Psoas muscle (tissue), 7 donors: ENCODE measurements at regions not wholly inside any gene's neighbourhood (a gene's known extent, or its start where the extent isn't known, plus 50 kb on each side); places are given as distances from the start of the nearest gene placed in this dataset.

Experiments
- ATAC-seq, 4 donors: fragments of 200-7000 bp; cut with Tn5 transposase; one replicate each; pipeline ENCODE4 v1.9.1; 2020; ENCODE audit warnings: moderate library complexity in 3 of 4, mild to moderate bottlenecking in 2 of 4
- DNase-seq, 2 donors: peaks; one replicate each; pipeline ENCODE4 v3.0.0-alpha.2; 2020
- H3K27ac ChIP-seq: fragments of 200-600 bp; one replicate; pipeline ENCODE4 v1.8.0; 2022
- H3K27me3 ChIP-seq, 3 donors: fragments of 200-600 bp in 1 of 3; one replicate each; pipeline versions ENCODE4 v1.6.1 to v1.8.0; 2013 to 2022; ENCODE audit warnings: low read length in 2 of 3, mild to moderate bottlenecking in 2 of 3, moderate library complexity in 1 of 3; ENCODE audit not compliant: insufficient read depth in 3 of 3
- H3K36me3 ChIP-seq, 2 donors: fragments of 200-600 bp in 1 of 2; one replicate each; pipeline versions ENCODE4 v1.6.1 to v1.8.0; 2013 to 2022; ENCODE audit warnings: low read depth in 1 of 2, mild to moderate bottlenecking in 1 of 2, moderate library complexity in 1 of 2; ENCODE audit not compliant: insufficient read depth in 1 of 2
- H3K4me1 ChIP-seq: fragments of 200-600 bp; one replicate; pipeline ENCODE4 v1.8.0; 2022
- H3K4me3 ChIP-seq: fragments of 200-600 bp; one replicate; pipeline ENCODE4 v1.8.0; 2022; ENCODE audit warnings: mild to moderate bottlenecking
- H3K9me3 ChIP-seq: fragments of 200-600 bp; one replicate; pipeline ENCODE4 v1.8.0; 2022
- CTCF ChIP-seq: fragments of 200-600 bp; IDR thresholded peaks from one replicate; pipeline ENCODE4 v1.8.0; 2022; ENCODE audit warnings: antibody characterized with exemption
- WGBS, 3 donors: extraction: QIAGEN DNeasy Blood & Tissue Kit; methylation state at CpG; one replicate each; pipeline versions ENCODE4 v1.1.6 to v1.1.7; 2013; 5-methylcytosine and 5-hydroxymethylcytosine counted together
- intact Hi-C, 2 donors: fragments of 100-400 bp; cut with DNase I; formaldehyde crosslinking; loops; one replicate each; pipeline versions ENCODE4 v1.11.0 to v1.14.2; 2022
- donor health status: healthy with polysubstance abuse.
- donor health status: DM: no; HTN: no; CAD: no; lungs with moderate emphysema.
- donor health status: Bipolar disorder and iron deficiency.
- donor health status: healthy.
- donor health status: DM: yes; HTN: yes; CAD: no.
- donor health status: DM: no; HTN: no; CAD: no.
- donor health status: DM: yes; HTN: yes; CAD: no.

GRCh38 chr15:96390986-96391385, 60.5 kb downstream of the NR2F2 start:
- TF ChIP-seq CTCF, result no peak
- intact Hi-C loops, result no loop called here
- Histone ChIP-seq H3K4me1 (no peaks in the 10 kb centered on the region), H3K4me3 (no peak overlapping the region), H3K27me3 (peaks cover 0 to 9% (median 2%) of the 10 kb centered on the region in 3 donors), H3K27ac (no peak overlapping the region), H3K36me3 (no peaks in the 10 kb centered on the region), H3K9me3 (no peaks in the 10 kb centered on the region)
- no peak for ATAC-seq
- DNase-seq, result no peak
- 68 to 92% (median 89%) methylated on average over 2 of the region's 2 CpGs for WGBS, 3 donors

- no peak overlapping the region for H3K27ac ChIP-seq
- no peak for DNase-seq
- intact Hi-C loops, result no loop called here
- 57 to 68% (median 60%) methylated on average over 10 of the region's 10 CpGs for WGBS, 3 donors
- ATAC-seq, result no peak
- H3K4me3 ChIP-seq, result no peak overlapping the region
- H3K4me1 ChIP-seq, result no peaks in the 10 kb centered on the region
- no peak for TF ChIP-seq CTCF
- H3K27me3 ChIP-seq, result peaks cover 0 to 9% (median 2%) of the 10 kb centered on the region in 3 donors
- no peaks in the 10 kb centered on the region for H3K9me3 ChIP-seq
- no peaks in the 10 kb centered on the region for H3K36me3 ChIP-seq
These were observed 62.1 kb downstream of the NR2F2 start for GRCh38 chr15:96392380-96393208.

- no peaks in the 10 kb centered on the region for H3K4me1 ChIP-seq
- no peak for DNase-seq
- no peaks in the 10 kb centered on the region for H3K9me3 ChIP-seq
- intact Hi-C loops, result no loop called here
- H3K36me3 ChIP-seq, result no peaks in the 10 kb centered on the region
- peaks cover 0 to 9% (median 2%) of the 10 kb centered on the region in 3 donors for H3K27me3 ChIP-seq
- 78 to 86% (median 85%) methylated on average over 2 of the region's 2 CpGs for WGBS, 3 donors
- TF ChIP-seq CTCF, result no peak
- H3K27ac ChIP-seq, result no peak overlapping the region
- ATAC-seq, result no peak
- no peak overlapping the region for H3K4me3 ChIP-seq
These were observed 62.7 kb downstream of the NR2F2 start for GRCh38 chr15:96393209-96393513.

GRCh38 chr15:96395687-96396086, 65.2 kb downstream of the NR2F2 start:
- H3K36me3 ChIP-seq, result no peaks in the 10 kb centered on the region
- H3K4me1 ChIP-seq, result no peaks in the 10 kb centered on the region
- 43 to 53% (median 48%) methylated on average over 3 of the region's 3 CpGs for WGBS, 3 donors
- H3K27me3 ChIP-seq, result peaks cover 0 to 13% (median 0%) of the 10 kb centered on the region in 3 donors
- no peak overlapping the region for H3K4me3 ChIP-seq
- H3K9me3 ChIP-seq, result no peaks in the 10 kb centered on the region
- no peak for DNase-seq
- no peak overlapping the region for H3K27ac ChIP-seq
- no peak for ATAC-seq
- no peak for TF ChIP-seq CTCF
- intact Hi-C loops, result no loop called here

GRCh38 chr15:96398776-96399175, 68.3 kb downstream of the NR2F2 start:
- no peak overlapping the region for H3K4me3 ChIP-seq
- H3K27me3 ChIP-seq, result peaks cover 0 to 13% (median 0%) of the 10 kb centered on the region in 3 donors
- no peaks in the 10 kb centered on the region for H3K36me3 ChIP-seq
- WGBS, 3 donors, result 53 to 56% (median 53%) methylated on average over 1 of the region's 1 CpG
- ATAC-seq (no peak), DNase-seq (no peak)
- intact Hi-C loops, result no loop called here
- TF ChIP-seq CTCF, result no peak
- no peak overlapping the region for H3K27ac ChIP-seq
- no peaks in the 10 kb centered on the region for H3K9me3 ChIP-seq
- H3K4me1 ChIP-seq, result no peaks in the 10 kb centered on the region
